SK-N-MC (cell line): ENCODE measurements at regions not wholly inside any gene's neighbourhood (a gene's known extent, or its start where the extent isn't known, plus 50 kb on each side); places are given as distances from the start of the nearest gene placed in this dataset.

Source experiments
- DNase-seq: peaks from one replicate; pipeline ENCODE4 v3.0.0-alpha.2; 2011; ENCODE audit warnings: low read depth, low spot score
- H3K27ac ChIP-seq: fragments of 200-600 bp; sonication (generic); 2 replicates; pipeline ENCODE4 v1.5.1; 2016; ENCODE audit warnings: mixed run types
- H3K36me3 ChIP-seq: fragments of 200-600 bp; sonication (generic); 2 replicates; pipeline ENCODE4 v1.6.1; 2017; ENCODE audit warnings: antibody characterized with exemption, low read length, mixed read lengths; ENCODE audit not compliant: insufficient read depth
- H3K4me3 ChIP-seq: fragments of 200-600 bp; sonication (generic); 2 replicates; pipeline ENCODE4 v1.5.1; 2016
- H3K9ac ChIP-seq: fragments of 200-600 bp; sonication (generic); 2 replicates; pipeline ENCODE4 v1.8.0; 2017; ENCODE audit warnings: mixed run types, mixed read lengths; ENCODE audit not compliant: insufficient read length
- H3K9me3 ChIP-seq: fragments of 200-600 bp; sonication (generic); 2 replicates; pipeline ENCODE4 v1.6.1; 2017; ENCODE audit warnings: low read depth, mild to moderate bottlenecking, antibody characterized with exemption, low read length, moderate library complexity, mixed read lengths
- EZH2 ChIP-seq: fragments of 200-600 bp; sonication (generic); IDR thresholded peaks from one replicate; pipeline ENCODE4 v1.6.1; 2017; ENCODE audit warnings: antibody characterized with exemption
- FOXP2 ChIP-seq: optimal IDR thresholded peaks from 2 replicates; pipeline ENCODE3; 2011; ENCODE audit warnings: mild to moderate bottlenecking, moderate library complexity; ENCODE audit not compliant: insufficient read depth; ENCODE audit errors: extremely low read length, control extremely low read depth
- POLR2AphosphoS5 ChIP-seq: IDR thresholded peaks from 2 replicates; pipeline ENCODE4 v1.6.1; 2012; ENCODE audit warnings: mild to moderate bottlenecking, low read depth, low read length, borderline replicate concordance

- no peak for DNase-seq
- Histone ChIP-seq H3K9ac (no peak overlapping the region), H3K27ac (no peak overlapping the region), H3K4me3 (no peak overlapping the region), H3K36me3 (no peaks in the 10 kb centered on the region), H3K9me3 (peaks cover 4% of the 10 kb centered on the region; the same call in 1 of the 2 replicates)
- TF ChIP-seq POLR2AphosphoS5, result no peak
- TF ChIP-seq FOXP2, result no peak
- no peak for TF ChIP-seq EZH2
Measured at GRCh38 chr15:46127361-46127874, 492.6 kb downstream of the SQOR start.

GRCh38 chr15:46129145-46129544 is 494.3 kb downstream of the SQOR start:
- TF ChIP-seq FOXP2, result no peak
- TF ChIP-seq EZH2, result no peak
- no peak for TF ChIP-seq POLR2AphosphoS5
- H3K27ac ChIP-seq, result no peak overlapping the region

GRCh38 chr15:46131876-46132275 is 497.0 kb downstream of the SQOR start:
- Histone ChIP-seq H3K27ac (no peak overlapping the region), H3K9ac (no peak overlapping the region), H3K9me3 (no peaks in the 10 kb centered on the region), H3K4me3 (no peak overlapping the region), H3K36me3 (no peaks in the 10 kb centered on the region)
- no peak for TF ChIP-seq FOXP2
- TF ChIP-seq POLR2AphosphoS5, result no peak
- TF ChIP-seq EZH2, result no peak
- DNase-seq, result no peak

More at GRCh38 chr15:46129145-46129544, 494.3 kb downstream of the SQOR start:
- no peaks in the 10 kb centered on the region for H3K9me3 ChIP-seq
- no peak overlapping the region for H3K9ac ChIP-seq
- no peaks in the 10 kb centered on the region for H3K36me3 ChIP-seq
- no peak for DNase-seq
- H3K4me3 ChIP-seq, result no peak overlapping the region

- TF ChIP-seq POLR2AphosphoS5, result no peak
- TF ChIP-seq EZH2, result no peak
- no peak for TF ChIP-seq FOXP2
- no peak for DNase-seq
- Histone ChIP-seq H3K9ac (no peak overlapping the region), H3K9me3 (no peaks in the 10 kb centered on the region), H3K27ac (no peak overlapping the region), H3K36me3 (no peaks in the 10 kb centered on the region), H3K4me3 (no peak overlapping the region)
Measured at GRCh38 chr15:46137443-46137842, 502.6 kb downstream of the SQOR start.

GRCh38 chr15:46146002-46146401 is 511.2 kb downstream of the SQOR start:
- DNase-seq, result no peak
- no peak overlapping the region for H3K9ac ChIP-seq
- H3K27ac ChIP-seq, result no peak overlapping the region
- TF ChIP-seq FOXP2, result no peak
- no peak for TF ChIP-seq POLR2AphosphoS5
- TF ChIP-seq EZH2, result no peak
- no peak overlapping the region for H3K4me3 ChIP-seq
- H3K36me3 ChIP-seq, result no peaks in the 10 kb centered on the region
- no peaks in the 10 kb centered on the region for H3K9me3 ChIP-seq

GRCh38 chr15:46146915-46147314 is 512.1 kb downstream of the SQOR start:
- H3K4me3 ChIP-seq, result no peak overlapping the region
- TF ChIP-seq FOXP2 (no peak), EZH2 (no peak), POLR2AphosphoS5 (no peak)
- H3K9ac ChIP-seq, result no peak overlapping the region
- H3K9me3 ChIP-seq, result no peaks in the 10 kb centered on the region
- H3K36me3 ChIP-seq, result no peaks in the 10 kb centered on the region
- no peak overlapping the region for H3K27ac ChIP-seq
- no peak for DNase-seq

- no peaks in the 10 kb centered on the region for H3K9me3 ChIP-seq
- DNase-seq, result no peak
- no peaks in the 10 kb centered on the region for H3K36me3 ChIP-seq
- H3K27ac ChIP-seq, result no peak overlapping the region
- H3K9ac ChIP-seq, result no peak overlapping the region
- TF ChIP-seq EZH2 (no peak), POLR2AphosphoS5 (no peak), FOXP2 (no peak)
- H3K4me3 ChIP-seq, result no peak overlapping the region
Measured at GRCh38 chr15:46151786-46152185, 517.0 kb downstream of the SQOR start.

- no peak for TF ChIP-seq FOXP2
- TF ChIP-seq EZH2, result no peak
- TF ChIP-seq POLR2AphosphoS5, result no peak
- no peak overlapping the region for H3K27ac ChIP-seq
- DNase-seq, result no peak
- no peaks in the 10 kb centered on the region for H3K9me3 ChIP-seq
- H3K9ac ChIP-seq, result no peak overlapping the region
- no peaks in the 10 kb centered on the region for H3K36me3 ChIP-seq
- H3K4me3 ChIP-seq, result no peak overlapping the region
Measured at GRCh38 chr15:46166750-46167149, 531.9 kb downstream of the SQOR start.

GRCh38 chr15:46170326-46170725 is 535.5 kb downstream of the SQOR start:
- no peak overlapping the region for H3K27ac ChIP-seq
- TF ChIP-seq POLR2AphosphoS5, result no peak
- TF ChIP-seq FOXP2, result no peak
- no peak for DNase-seq
- H3K36me3 ChIP-seq, result no peaks in the 10 kb centered on the region
- H3K4me3 ChIP-seq, result no peak overlapping the region
- H3K9me3 ChIP-seq, result no peaks in the 10 kb centered on the region
- H3K9ac ChIP-seq, result no peak overlapping the region
